H9 (cell line): ENCODE measurements at regions not wholly inside any gene's neighbourhood (a gene's known extent, or its start where the extent isn't known, plus 50 kb on each side); places are given as distances from the start of the nearest gene placed in this dataset.

Experiments
- DNase-seq: peaks from one replicate; pipeline ENCODE4 v3.0.0-alpha.2; 2017
- H2AFZ ChIP-seq: one replicate; pipeline ENCODE4 v1.6.1; 2013; ENCODE audit warnings: mild to moderate bottlenecking, low read length, control low read depth, moderate library complexity
- H2AK5ac ChIP-seq: 2 replicates; pipeline ENCODE4 v1.6.1; 2013; ENCODE audit warnings: low read length, control low read depth, mixed read lengths; ENCODE audit not compliant: insufficient read length
- H2BK120ac ChIP-seq: one replicate; pipeline ENCODE4 v1.6.1; 2013; ENCODE audit warnings: low read depth, mild to moderate bottlenecking, low read length, control low read depth, inconsistent platforms; ENCODE audit not compliant: poor library complexity, severe bottlenecking
- H2BK12ac ChIP-seq: 2 replicates; pipeline ENCODE4 v1.6.1; 2013; ENCODE audit warnings: low read length, control low read depth, mixed read lengths, low read depth; ENCODE audit not compliant: insufficient read length
- H2BK15ac ChIP-seq: 2 replicates; pipeline ENCODE4 v1.6.1; 2013; ENCODE audit warnings: low read depth, low read length, control low read depth
- H2BK20ac ChIP-seq: one replicate; pipeline ENCODE4 v1.6.1; 2013; ENCODE audit warnings: low read depth, mild to moderate bottlenecking, low read length, control low read depth, inconsistent platforms; ENCODE audit not compliant: poor library complexity, severe bottlenecking
- H2BK5ac ChIP-seq: 2 replicates; pipeline ENCODE4 v1.6.1; 2013; ENCODE audit warnings: low read length, control low read depth, mixed read lengths; ENCODE audit not compliant: insufficient read length
- H3K14ac ChIP-seq: 2 replicates; pipeline ENCODE4 v1.6.1; 2013; ENCODE audit warnings: low read length, control low read depth; ENCODE audit not compliant: insufficient read depth
- H3K18ac ChIP-seq: 2 replicates; pipeline ENCODE4 v1.6.1; 2013; ENCODE audit warnings: low read depth, mild to moderate bottlenecking, mixed read lengths, low read length, control low read depth; ENCODE audit not compliant: insufficient read length
- H3K23ac ChIP-seq: 2 replicates; pipeline ENCODE4 v1.6.1; 2013; ENCODE audit warnings: low read length, control low read depth, mixed read lengths, low read depth; ENCODE audit not compliant: insufficient read length
- H3K23me2 ChIP-seq: 2 replicates; pipeline ENCODE4 v1.6.1; 2013; ENCODE audit warnings: low read depth, mild to moderate bottlenecking, mixed read lengths, low read length, control low read depth; ENCODE audit not compliant: insufficient read length, poor library complexity, severe bottlenecking
- H3K27ac ChIP-seq: 2 replicates; pipeline ENCODE4 v1.5.1; 2013; ENCODE audit warnings: low read length, control low read depth, mixed read lengths, low read depth; ENCODE audit not compliant: insufficient read length
- H3K27me3 ChIP-seq: 2 replicates; pipeline ENCODE4 v1.6.1; 2013; ENCODE audit warnings: low read length, control low read depth, inconsistent platforms; ENCODE audit not compliant: insufficient read depth
- H3K4ac ChIP-seq: 2 replicates; pipeline ENCODE4 v1.6.1; 2013; ENCODE audit warnings: low read depth, mild to moderate bottlenecking, control low read depth, inconsistent platforms, low read length, moderate library complexity
- H3K4me1 ChIP-seq: 2 replicates; pipeline ENCODE4 v1.6.1; 2013; ENCODE audit warnings: low read length, control low read depth, inconsistent platforms; ENCODE audit not compliant: insufficient read depth
- H3K4me2 ChIP-seq: 2 replicates; pipeline ENCODE4 v1.6.1; 2013; ENCODE audit warnings: low read length, control low read depth, mixed read lengths; ENCODE audit not compliant: insufficient read length, insufficient read depth
- H3K56ac ChIP-seq: 2 replicates; pipeline ENCODE4 v1.6.1; 2013; ENCODE audit warnings: low read depth, mild to moderate bottlenecking, mixed read lengths, low read length, control low read depth; ENCODE audit not compliant: insufficient read length
- H3K79me1 ChIP-seq: 2 replicates; pipeline ENCODE4 v1.6.1; 2013; ENCODE audit warnings: low read depth, mild to moderate bottlenecking, moderate library complexity, low read length, control low read depth, inconsistent platforms; ENCODE audit not compliant: insufficient read depth, poor library complexity, severe bottlenecking
- H3K79me2 ChIP-seq: 2 replicates; pipeline ENCODE4 v1.6.1; 2013; ENCODE audit warnings: low read length, control low read depth, inconsistent platforms; ENCODE audit not compliant: insufficient read depth
- H3K9ac ChIP-seq: 2 replicates; pipeline ENCODE4 v1.6.1; 2013; ENCODE audit warnings: low read length, control low read depth, mixed read lengths; ENCODE audit not compliant: insufficient read length; ENCODE audit errors: extremely low read depth
- H3K9me3 ChIP-seq: one replicate; pipeline ENCODE4 v1.6.1; 2013; ENCODE audit warnings: low read depth, low read length, inconsistent platforms; ENCODE audit not compliant: control insufficient read depth
- H3T11ph ChIP-seq: one replicate; pipeline ENCODE4 v1.6.1; 2013; ENCODE audit warnings: mild to moderate bottlenecking, low read length, control low read depth, inconsistent platforms
- H4K20me1 ChIP-seq: one replicate; pipeline ENCODE4 v1.6.1; 2013; ENCODE audit not compliant: control insufficient read depth, insufficient read length, insufficient read depth
- H4K5ac ChIP-seq: 2 replicates; pipeline ENCODE4 v1.6.1; 2013; ENCODE audit warnings: low read depth, mild to moderate bottlenecking, mixed read lengths, low read length, control low read depth; ENCODE audit not compliant: insufficient read length
- H4K8ac ChIP-seq: replicated peaks from 2 replicates; pipeline ENCODE4 v1.6.1; 2013; ENCODE audit warnings: low read length, control low read depth, mixed read lengths, low read depth; ENCODE audit not compliant: insufficient read length
- H4K91ac ChIP-seq: 2 replicates; pipeline ENCODE4 v1.6.1; 2013; ENCODE audit warnings: low read depth, mild to moderate bottlenecking, moderate library complexity, mixed read lengths, low read length, control low read depth; ENCODE audit not compliant: insufficient read length
- H3K27ac Mint-ChIP-seq, 3 experiments: 2 replicates in 2 of 3; 3 replicates in 1 of 3; pipeline ENCODE4 v1.8.0; 2020 to 2021; ENCODE audit warnings: mixed read lengths in 3 of 3, mild to moderate bottlenecking in 1 of 3, moderate library complexity in 1 of 3
- H3K27me3 Mint-ChIP-seq: 2 replicates; pipeline ENCODE4 v1.8.0; 2021; ENCODE audit warnings: low read depth, mild to moderate bottlenecking, moderate library complexity, mixed read lengths
- H3K36me3 Mint-ChIP-seq, 3 experiments: 2 replicates in 2 of 3; 3 replicates in 1 of 3; pipeline ENCODE4 v1.8.0; 2020 to 2021; ENCODE audit warnings: low read depth in 3 of 3, mixed read lengths in 3 of 3; ENCODE audit not compliant: insufficient read depth in 1 of 3
- H3K4me1 Mint-ChIP-seq, 2 experiments: 2 replicates each; pipeline ENCODE4 v1.8.0; 2020; ENCODE audit warnings: mixed read lengths in 2 of 2
- H3K4me3 Mint-ChIP-seq, 2 experiments: 2 replicates in 1 of 2; 3 replicates in 1 of 2; pipeline ENCODE4 v1.8.0; 2020 to 2021; ENCODE audit warnings: mild to moderate bottlenecking in 2 of 2, mixed read lengths in 2 of 2, moderate library complexity in 1 of 2
- H3K9me3 Mint-ChIP-seq, 2 experiments: 2 replicates in 1 of 2; 3 replicates in 1 of 2; pipeline ENCODE4 v1.8.0; 2020; ENCODE audit warnings: mild to moderate bottlenecking in 2 of 2, mixed read lengths in 2 of 2, moderate library complexity in 1 of 2
- CTCF ChIP-seq: fragments of 200-600 bp; sonication (generic); conservative IDR thresholded peaks from 3 replicates; pipeline ENCODE4 v1.8.0; 2021; ENCODE audit warnings: antibody characterized with exemption, mild to moderate bottlenecking
- WGBS: extraction: QIAGEN DNeasy Blood & Tissue Kit; methylation state at CpG from one replicate; pipeline ENCODE4 v1.1.7; 2013; ENCODE audit warnings: missing lambda C conversion rate, low lambda C conversion rate, mixed read lengths; ENCODE audit not compliant: insufficient read length; ENCODE audit errors: extremely low coverage; 5-methylcytosine and 5-hydroxymethylcytosine counted together

- Histone ChIP-seq H2BK120ac (no peak overlapping the region), H3K23ac (no peak overlapping the region), H2BK12ac (no peak overlapping the region), H2AFZ (no peak overlapping the region), H3K9me3 (no peaks in the 10 kb centered on the region), H3K79me1 (no peaks in the 10 kb centered on the region), H3K9ac (no peak overlapping the region), H3K4me1 (peaks cover 4% of the 10 kb centered on the region; the same call in 1 of the 2 replicates), H4K8ac (no peak overlapping the region), H3T11ph (no peak overlapping the region), H3K4ac (no peak overlapping the region), H3K14ac (no peak overlapping the region), H3K79me2 (no peaks in the 10 kb centered on the region), H4K20me1 (no peaks in the 10 kb centered on the region), H2BK15ac (no peak overlapping the region), H3K27ac (no peak overlapping the region), H3K4me2 (no peak overlapping the region), H3K18ac (no peak overlapping the region), H4K91ac (no peak overlapping the region), H4K5ac (no peak overlapping the region), H3K23me2 (no peaks in the 10 kb centered on the region), H2AK5ac (no peak overlapping the region), H2BK5ac (no peak overlapping the region), H2BK20ac (no peak overlapping the region), H3K27me3 (no peaks in the 10 kb centered on the region), H3K56ac (no peak overlapping the region)
- DNase-seq, result no peak
- Mint-ChIP-seq H3K4me3 (no peak overlapping the region), H3K4me1 (peaks cover 21% of the 10 kb centered on the region in 2 experiments), H3K36me3 (peaks cover 0 to 8% (median 0%) of the 10 kb centered on the region in 3 experiments; a peak in 2 of 7 replicates), H3K9me3 (peaks cover 0 to 4% of the 10 kb centered on the region in 2 experiments; a peak in 2 of 5 replicates), H3K27me3 (no peaks in the 10 kb centered on the region), H3K27ac (no peak overlapping the region)
- no CpG with 5 or more reads among the region's 4 CpGs for WGBS
- no peak for TF ChIP-seq CTCF
Measured at GRCh38 chr2:62415019-62415431, 91.0 kb downstream of the TMEM17 start.
